GM10248 (cell line): ENCODE measurements at regions not wholly inside any gene's neighbourhood (a gene's known extent, or its start where the extent isn't known, plus 50 kb on each side); places are given as distances from the start of the nearest gene placed in this dataset.
"Not testable (repeated sequence)": the region's sequence is repeated elsewhere in the genome, so short reads cannot be mapped to it uniquely, and the experiment has no call there.

Source experiments
- CTCF ChIA-PET: fragments of 300-600 bp; sonication (Branson Sonifier 250); formaldehyde crosslinking; extraction: SDS; loops from one replicate; lab custom pipeline; 2021; ENCODE audit warnings: antibody characterized with exemption; lab: Yijun Ruan, JAX
- POLR2A ChIA-PET: fragments of 350-650 bp; sonication (Branson Sonifier 250); formaldehyde crosslinking; extraction: SDS; loops from one replicate; lab custom pipeline; 2020; ENCODE audit warnings: antibody characterized with exemption; lab: Yijun Ruan, JAX
- DNase-seq: peaks from one replicate; pipeline ENCODE4 v3.0.0; 2012; ENCODE audit errors: extremely low spot score

DNA sequence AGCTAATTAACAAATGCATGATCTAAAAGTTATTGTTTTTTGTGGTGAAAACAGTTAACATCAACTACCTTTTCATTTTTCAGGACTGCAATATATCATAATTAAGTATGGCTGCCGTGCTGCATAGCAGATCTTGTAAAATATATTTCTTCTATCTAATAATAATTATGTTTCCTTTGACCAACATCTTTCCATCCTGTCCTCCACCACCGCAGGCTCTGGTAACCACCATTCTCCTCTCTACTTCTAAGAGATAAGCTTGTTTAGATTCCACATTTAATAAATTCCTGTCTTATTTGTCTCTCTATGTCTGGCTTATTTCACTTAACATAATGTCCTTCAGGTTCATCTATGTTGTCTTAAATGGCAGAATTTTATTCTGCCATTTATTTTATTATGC lies 162.3 kb upstream of the TPTE start:
- DNase-seq, POLR2A ChIA-PET, CTCF ChIA-PET: not testable (repeated sequence)

GRCh38 chr21:10359911-10360310 lies 161.5 kb upstream of the TPTE start:
- POLR2A ChIA-PET, CTCF ChIA-PET, DNase-seq: not testable (repeated sequence)

- POLR2A ChIA-PET, CTCF ChIA-PET, DNase-seq: not testable (repeated sequence)
Measured at GRCh38 chr21:10361214-10361736, 160.1 kb upstream of the TPTE start.

- POLR2A ChIA-PET, DNase-seq, CTCF ChIA-PET: not testable (repeated sequence)
Measured at GRCh38 chr21:10362816-10363215, 158.6 kb upstream of the TPTE start.

DNA sequence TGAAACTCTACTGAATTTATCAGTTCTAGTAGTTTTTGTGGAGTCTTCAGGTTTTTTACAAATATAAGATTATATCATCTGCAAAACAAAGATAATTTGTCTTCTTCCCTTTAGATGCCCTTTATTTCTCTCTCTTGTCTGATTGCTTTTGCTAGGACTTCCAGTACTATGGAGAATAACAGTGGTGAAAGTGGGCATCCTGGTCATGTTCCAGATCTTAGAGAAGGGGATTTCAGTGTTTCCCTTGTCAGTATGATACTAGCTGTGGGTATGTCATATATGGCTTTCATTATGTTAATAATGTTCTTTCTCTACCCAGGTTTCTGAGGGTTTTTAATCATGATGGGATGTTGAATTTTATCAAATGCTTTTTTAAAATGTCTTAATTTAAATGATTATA lies 158.1 kb upstream of the TPTE start:
- CTCF ChIA-PET, POLR2A ChIA-PET: not testable (repeated sequence)

DNA sequence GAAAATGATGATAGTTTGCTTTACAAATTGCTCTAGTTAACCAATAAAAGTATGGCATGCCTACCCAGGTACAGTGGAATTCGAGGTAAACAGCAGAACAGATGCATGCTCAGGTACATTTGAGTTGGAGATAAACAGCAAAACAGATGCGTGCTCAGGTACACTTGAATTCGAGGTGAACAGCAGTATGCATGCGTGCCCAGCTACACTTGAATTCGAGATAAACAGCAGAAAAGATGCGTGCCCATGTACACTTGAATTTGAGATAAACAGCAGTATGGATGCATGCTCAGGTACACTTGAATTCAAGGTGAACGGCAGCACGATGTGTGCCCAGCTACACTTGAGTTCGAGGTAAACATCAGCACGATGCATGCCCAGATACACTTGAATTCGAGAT lies 155.2 kb upstream of the TPTE start:
- CTCF ChIA-PET, POLR2A ChIA-PET, DNase-seq: not testable (repeated sequence)

More for the DNA sequence above, 158.1 kb upstream of the TPTE start:
- not testable (repeated sequence) for DNase-seq

DNA sequence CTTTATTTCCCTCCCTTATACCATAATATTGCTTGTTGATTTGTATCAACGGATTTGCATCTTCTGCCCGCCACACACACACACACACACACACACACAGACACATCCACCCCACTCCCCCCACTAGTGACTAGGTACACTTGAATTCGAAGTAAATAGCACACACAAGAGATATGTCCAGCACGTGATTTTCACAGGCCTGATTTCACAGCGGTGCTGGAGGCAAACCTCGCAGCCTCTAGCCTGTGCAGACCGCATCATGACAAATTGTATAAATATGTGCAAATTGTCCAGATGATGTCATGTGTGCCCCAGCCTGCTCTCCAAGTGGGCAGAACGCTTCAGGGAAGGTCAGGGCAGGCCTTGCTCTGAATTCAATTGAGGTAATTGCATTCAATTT lies 153.8 kb upstream of the TPTE start:
- DNase-seq, CTCF ChIA-PET, POLR2A ChIA-PET: not testable (repeated sequence)

GRCh38 chr21:10368323-10368798 lies 153.0 kb upstream of the TPTE start:
- CTCF ChIA-PET: not testable (repeated sequence)

DNA sequence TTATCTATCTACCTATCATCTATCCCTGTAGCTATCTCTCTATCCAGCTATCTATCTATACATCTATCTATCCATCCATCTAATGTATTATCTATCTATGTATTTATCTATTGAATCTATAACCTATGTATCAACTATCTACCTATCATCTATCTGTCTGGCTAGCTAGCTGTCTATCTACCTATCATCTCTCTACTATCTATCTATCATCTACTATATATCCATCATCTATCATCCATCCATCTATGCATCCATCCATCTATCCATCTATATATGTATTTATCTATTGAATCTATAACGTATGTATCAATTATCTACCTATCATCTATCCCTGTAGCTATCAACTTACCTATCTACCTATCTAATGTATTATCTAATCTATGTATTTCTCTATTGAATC lies 152.1 kb upstream of the TPTE start:
- DNase-seq, CTCF ChIA-PET, POLR2A ChIA-PET: not testable (repeated sequence)

More at GRCh38 chr21:10368323-10368798, 153.0 kb upstream of the TPTE start:
- DNase-seq, POLR2A ChIA-PET: not testable (repeated sequence)

DNA sequence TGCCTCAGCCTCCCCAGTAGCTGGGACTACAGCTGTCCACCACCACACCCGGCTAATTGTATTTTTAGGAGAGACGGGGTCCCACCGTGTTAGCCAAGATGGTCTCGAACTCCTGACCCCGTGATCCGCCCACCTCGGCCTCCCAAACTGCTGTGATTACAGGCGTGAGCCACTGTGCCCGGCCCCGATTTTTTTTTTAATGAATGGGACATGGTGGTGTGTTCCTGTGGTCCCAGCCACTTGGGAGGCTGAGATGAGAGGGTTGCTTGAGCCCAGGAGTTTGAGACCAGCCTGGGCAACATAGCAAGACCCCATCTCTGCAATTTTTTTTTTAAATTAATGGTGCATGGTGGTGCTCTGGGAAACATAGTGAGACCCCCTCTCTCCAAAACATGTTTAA lies 143.6 kb upstream of the TPTE start:
- POLR2A ChIA-PET, DNase-seq, CTCF ChIA-PET: not testable (repeated sequence)

DNA sequence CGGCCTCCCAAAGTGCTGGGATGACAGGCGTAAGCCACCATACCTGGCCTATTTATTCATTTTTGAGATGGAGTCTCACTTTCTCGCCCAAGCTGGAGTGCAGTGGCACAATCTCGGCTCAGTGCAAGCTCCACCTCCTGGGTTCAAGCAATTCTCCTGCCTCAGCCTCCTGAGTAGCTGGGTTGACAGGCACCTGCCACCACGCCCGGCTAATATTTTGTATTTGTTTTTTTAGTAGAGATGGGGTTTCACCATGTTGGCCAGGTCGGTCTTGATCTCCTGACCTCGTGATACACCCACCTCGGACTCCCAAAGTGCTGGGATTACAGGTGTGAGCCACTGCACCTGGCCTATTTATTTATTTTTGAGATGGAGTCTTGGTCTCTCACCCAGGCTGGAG lies 141.6 kb upstream of the TPTE start:
- CTCF ChIA-PET, DNase-seq, POLR2A ChIA-PET: not testable (repeated sequence)

- POLR2A ChIA-PET, DNase-seq, CTCF ChIA-PET: not testable (repeated sequence)
Measured at GRCh38 chr21:10381687-10382060, 139.7 kb upstream of the TPTE start.

DNA sequence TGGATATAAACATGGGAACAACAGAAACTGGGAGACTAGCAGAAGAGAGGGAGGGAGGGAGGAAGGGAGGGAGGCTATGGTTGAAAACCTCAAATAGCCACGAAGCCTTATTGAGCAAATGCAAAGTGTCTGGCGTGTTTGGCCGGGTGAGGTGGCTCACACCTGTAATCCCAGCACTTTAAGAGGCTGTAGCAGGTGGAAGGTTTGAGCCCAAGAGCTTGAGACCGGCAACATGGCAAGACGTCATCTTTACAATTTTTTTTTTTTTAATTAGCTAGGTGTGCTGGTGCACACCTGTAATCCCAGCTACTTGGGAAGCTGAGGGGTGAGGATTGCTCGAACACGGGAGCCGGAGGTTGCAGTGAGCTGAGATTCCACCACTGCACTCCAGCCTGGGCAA lies 139.2 kb upstream of the TPTE start:
- POLR2A ChIA-PET, CTCF ChIA-PET, DNase-seq: not testable (repeated sequence)

DNA sequence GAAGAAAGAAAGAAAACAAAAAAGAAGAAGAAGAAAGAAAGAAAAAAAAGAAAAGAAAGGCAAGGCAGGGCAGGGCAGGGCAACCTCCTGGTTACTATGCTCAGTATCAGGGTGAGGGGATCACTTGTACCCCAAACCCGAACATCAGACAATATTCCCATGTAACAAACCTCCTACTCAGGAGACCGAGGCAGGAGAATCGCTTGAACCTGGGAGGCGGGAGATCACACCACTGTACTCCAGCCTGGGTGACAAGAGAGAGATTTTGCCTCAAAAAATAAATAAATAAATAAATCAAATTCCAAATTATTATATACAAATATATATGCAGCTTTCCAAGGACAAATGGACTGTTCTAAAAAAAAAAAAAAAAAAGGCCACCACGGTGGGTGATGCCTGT lies 138.8 kb upstream of the TPTE start:
- DNase-seq, CTCF ChIA-PET, POLR2A ChIA-PET: not testable (repeated sequence)

DNA sequence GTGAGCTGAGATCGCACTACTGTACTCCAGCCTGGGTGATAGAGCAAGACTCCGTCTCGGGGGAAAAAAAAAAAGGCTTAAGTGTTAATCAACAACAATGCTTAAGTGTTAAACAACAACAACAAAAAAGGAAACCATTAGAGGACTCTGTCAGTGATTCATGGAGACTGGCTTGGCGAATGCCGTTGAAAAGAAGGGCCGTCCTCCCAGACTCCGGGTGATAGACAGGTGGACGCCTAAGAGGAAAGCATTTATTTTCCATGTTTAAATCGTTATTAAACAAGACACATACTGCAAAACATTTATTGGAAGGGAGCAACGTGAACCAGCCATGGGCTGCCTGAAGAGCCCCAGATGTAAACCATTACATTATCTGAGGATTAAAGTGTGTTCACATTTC lies 137.8 kb upstream of the TPTE start:
- CTCF ChIA-PET, POLR2A ChIA-PET, DNase-seq: not testable (repeated sequence)

DNA sequence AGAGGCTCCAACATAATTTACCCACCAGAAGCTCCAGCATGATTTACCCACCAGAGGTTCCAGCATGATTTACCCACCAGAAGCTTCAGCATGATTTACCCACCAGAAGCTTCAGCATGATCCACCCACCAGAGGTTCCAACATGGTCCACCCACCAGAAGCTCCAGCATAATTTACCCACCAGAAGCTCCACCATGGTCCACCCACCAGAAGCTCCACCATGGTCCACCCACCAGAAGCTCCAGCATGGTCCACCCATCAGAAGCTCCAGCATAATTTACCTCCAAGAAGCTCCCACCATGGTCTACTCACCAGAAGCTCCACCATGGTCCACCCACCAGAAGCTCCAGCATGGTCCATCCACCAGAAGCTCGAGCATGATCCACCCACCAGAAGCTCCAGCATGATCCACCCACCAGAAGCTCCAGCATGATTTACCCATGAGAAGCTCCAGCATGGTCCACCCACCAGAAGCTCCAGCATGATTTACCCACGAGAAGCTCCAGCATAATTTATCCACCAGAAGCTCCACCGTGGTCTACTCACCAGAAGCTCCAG lies 137.0 kb upstream of the TPTE start:
- DNase-seq, POLR2A ChIA-PET, CTCF ChIA-PET: not testable (repeated sequence)

- DNase-seq, POLR2A ChIA-PET, CTCF ChIA-PET: not testable (repeated sequence)
Measured at GRCh38 chr21:10385202-10385601, 136.2 kb upstream of the TPTE start.

DNA sequence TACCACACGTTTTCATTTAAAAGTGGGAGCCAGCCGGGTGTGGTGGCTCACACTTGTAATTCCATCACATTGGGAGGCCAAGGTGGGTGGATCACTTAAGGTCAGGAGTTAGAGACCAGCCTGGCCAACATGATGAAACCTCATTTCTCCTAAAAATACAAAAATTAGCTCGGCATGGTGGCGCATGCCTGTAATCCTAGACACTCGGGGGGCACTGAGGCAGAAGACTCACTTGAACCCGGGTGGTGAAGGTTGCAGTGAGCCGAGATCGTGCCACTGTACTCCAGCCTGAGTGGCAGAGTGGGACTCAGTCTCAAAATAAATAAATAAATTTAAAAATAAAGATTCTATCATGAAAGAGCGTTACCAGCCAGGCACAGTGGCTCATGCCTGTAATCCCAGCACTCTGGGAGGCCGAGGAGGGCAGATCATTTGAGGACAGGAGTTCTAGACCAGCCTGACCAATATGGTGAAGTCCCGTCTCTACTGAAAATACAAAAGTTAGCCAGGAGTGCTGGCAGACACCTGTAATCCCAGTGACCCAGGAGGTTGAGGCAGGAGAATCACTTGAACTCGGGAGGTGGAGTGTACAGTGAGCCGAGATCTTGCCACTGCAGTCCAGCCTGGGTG lies 135.4 kb upstream of the TPTE start:
- DNase-seq, POLR2A ChIA-PET, CTCF ChIA-PET: not testable (repeated sequence)
